ENCODE measurements at regions not wholly inside any gene's neighbourhood (a gene's known extent, or its start where the extent isn't known, plus 50 kb on each side); places are given as distances from the start of the nearest gene placed in this dataset.

- no peak for DNase-seq
Measured at GRCh38 chr9:13896047-13896446, 417.9 kb downstream of the NFIB start.

- DNase-seq = no peak
Measured at GRCh38 chr9:13885258-13885657, 428.7 kb downstream of the NFIB start.

- DNase-seq = no peak
Measured at GRCh38 chr9:13879981-13880380, 434.0 kb downstream of the NFIB start.

GRCh38 chr9:13879011-13879410 lies 434.9 kb downstream of the NFIB start:
- no peak for DNase-seq

- DNase-seq = no peak
Measured at GRCh38 chr9:13878241-13878711, 435.7 kb downstream of the NFIB start.

- no peak for DNase-seq
Measured at GRCh38 chr9:13876741-13877140, 437.2 kb downstream of the NFIB start.

GRCh38 chr9:13873203-13873602 lies 440.7 kb downstream of the NFIB start:
- no peak for DNase-seq

- no peak for DNase-seq
Measured at GRCh38 chr9:13868336-13868735, 445.6 kb downstream of the NFIB start.

GRCh38 chr9:13865869-13866268 lies 448.1 kb downstream of the NFIB start:
- DNase-seq = no peak

GRCh38 chr9:13863112-13863511 lies 450.8 kb downstream of the NFIB start:
- DNase-seq = no peak

GRCh38 chr9:13862654-13863053 lies 451.3 kb downstream of the NFIB start:
- no peak for DNase-seq

- no peak for DNase-seq
Measured at GRCh38 chr9:13860946-13861640, 452.8 kb downstream of the NFIB start.

- no peak for DNase-seq
Measured at GRCh38 chr9:13860019-13860418, 453.9 kb downstream of the NFIB start.

- no peak for DNase-seq
Measured at GRCh38 chr9:13857521-13857920, 456.4 kb downstream of the NFIB start.

GRCh38 chr9:13847270-13847669 lies 466.7 kb downstream of the NFIB start:
- DNase-seq = no peak

- DNase-seq = no peak
Measured at GRCh38 chr9:13845460-13845859, 468.5 kb downstream of the NFIB start.

GRCh38 chr9:13841746-13842462 lies 472.0 kb downstream of the NFIB start:
- DNase-seq = no peak

- no peak for DNase-seq
Measured at GRCh38 chr9:13832446-13832845, 481.5 kb downstream of the NFIB start.

- DNase-seq = no peak
Measured at GRCh38 chr9:13823026-13823425, 490.9 kb downstream of the NFIB start.

GRCh38 chr9:13817754-13818278 lies 496.1 kb downstream of the NFIB start:
- DNase-seq = no peak

- no peak for DNase-seq
Measured at GRCh38 chr9:13816837-13817236, 497.1 kb downstream of the NFIB start.

- no peak for DNase-seq
Measured at GRCh38 chr9:13814647-13815400, 499.1 kb downstream of the NFIB start.

- no peak for DNase-seq
Measured at GRCh38 chr9:13811876-13812275, 502.1 kb downstream of the NFIB start.

GRCh38 chr9:13810510-13810909 lies 503.4 kb downstream of the NFIB start:
- no peak for DNase-seq

Data from hematopoietic multipotent progenitor cell treated with erythropoietin and hydrocortisone succinate and interleukin-3 and kit ligand, for 8 days (in vitro differentiated cells).